SHP77 treated with DMSO at 0.1 percent for 48 hours (cell line): ENCODE measurements at regions not wholly inside any gene's neighbourhood (a gene's known extent, or its start where the extent isn't known, plus 50 kb on each side); places are given as distances from the start of the nearest gene placed in this dataset.

Experiments
- DNase-seq: peaks from one replicate; lab custom pipeline; 2025; lab: John Stamatoyannopoulos, UW

DNA sequence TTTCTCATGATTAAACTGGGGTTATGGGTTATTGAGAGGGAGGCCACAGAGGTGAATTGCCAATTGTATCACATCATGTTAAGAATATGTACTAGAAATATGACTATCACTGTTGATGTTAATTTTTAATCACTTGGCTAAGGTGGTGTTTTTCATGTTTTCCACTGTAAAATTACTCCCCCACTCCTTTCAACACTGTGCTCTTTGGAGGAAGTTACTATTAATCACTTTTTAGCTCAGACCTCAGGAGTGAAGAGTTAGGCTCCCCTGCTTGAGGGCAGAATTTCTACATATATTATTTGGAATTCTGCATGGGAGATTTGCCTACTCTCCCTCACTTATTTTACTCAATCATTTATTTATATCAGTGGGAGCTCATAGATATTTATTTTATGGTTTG lies 76.0 kb upstream of the OSR1 start:
- DNase-seq = no peak

DNA sequence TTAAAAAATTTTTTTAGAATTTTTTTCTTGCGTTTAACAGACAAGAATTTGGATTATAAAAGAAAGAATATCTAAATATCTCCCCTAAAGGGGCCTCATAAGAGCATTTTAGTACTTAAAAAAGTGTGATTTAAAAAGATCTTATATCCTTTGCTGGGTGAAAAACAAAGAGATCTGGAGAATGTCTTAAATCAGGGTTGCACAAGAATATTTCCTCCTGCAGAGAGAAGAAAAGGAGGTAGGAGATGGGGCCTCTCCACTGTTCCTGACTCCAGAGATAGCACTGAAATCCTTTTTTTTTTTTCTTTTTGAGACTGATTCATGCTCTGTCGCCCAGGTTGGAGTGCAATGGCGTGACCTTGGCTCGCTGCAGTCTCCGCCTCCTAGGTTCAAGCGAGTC lies 68.5 kb upstream of the OSR1 start:
- DNase-seq = no peak

DNA sequence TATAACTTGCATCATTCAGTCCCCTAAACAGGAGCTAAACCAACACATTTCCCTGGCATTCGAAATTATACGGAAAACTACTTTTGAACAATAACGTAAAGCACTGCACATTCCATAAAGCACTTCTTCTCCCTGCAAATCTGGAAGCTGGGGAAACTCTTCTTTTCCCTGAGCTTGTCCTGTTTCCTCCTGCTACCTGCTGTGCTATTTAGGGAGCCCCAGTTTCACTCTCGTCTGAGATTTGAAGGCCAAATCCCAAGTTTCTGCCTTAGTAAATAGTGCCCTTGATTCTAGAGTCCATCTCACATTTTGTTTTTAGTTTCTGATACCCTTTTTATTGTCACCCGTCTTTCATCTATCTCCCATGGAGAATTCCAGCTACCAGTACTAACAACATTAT lies 67.7 kb upstream of the OSR1 start:
- no peak for DNase-seq

DNA sequence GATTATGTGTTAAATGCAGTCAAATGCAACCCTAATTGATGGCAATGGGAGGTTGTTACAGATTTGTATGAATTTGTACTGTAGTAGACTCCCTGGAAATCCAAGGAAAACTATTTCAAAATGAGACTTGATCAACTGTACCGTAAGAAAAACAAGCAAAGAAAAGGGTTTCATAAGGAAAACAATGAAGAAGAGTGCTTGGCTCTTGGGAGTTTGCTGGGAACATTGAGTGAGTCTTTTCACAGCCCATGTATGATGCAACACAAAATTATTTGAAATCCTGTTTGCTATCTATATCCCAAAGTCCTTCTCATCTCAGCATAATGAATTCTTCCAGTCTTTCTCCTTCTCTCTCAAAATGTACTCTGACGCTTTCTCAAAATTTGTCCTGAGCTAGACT lies 67.0 kb upstream of the OSR1 start:
- no peak for DNase-seq

DNA sequence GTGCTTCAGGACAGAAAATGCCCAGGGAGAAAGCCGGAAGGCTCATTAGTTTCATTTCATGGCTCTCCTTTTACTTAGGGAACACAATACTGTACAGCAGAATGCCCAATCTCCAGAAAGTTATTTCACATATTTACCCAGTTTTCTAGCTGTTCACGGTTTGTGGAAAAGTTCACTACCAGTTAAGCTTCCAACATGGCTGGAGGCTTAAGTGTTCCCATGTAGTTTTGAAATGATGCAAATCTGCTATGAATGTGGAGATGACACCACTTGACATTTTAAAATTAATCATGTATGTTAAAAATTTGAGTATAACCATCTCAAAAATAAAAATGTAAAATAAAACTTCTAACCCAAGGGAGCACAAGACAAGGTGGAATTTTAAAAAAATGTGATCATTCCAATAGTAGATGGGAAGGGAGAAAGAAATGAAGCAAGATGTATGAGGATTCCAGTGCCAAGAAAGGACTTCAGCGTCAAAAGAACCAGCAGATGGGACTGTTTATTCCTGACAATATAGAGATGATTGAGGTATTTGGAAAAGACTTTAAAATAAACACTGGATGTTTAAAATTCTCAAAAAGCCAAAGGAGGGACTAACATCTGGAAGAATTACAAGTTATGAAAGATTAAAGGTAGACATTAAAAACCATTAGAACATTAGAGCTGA lies 60.9 kb upstream of the OSR1 start:
- no peak for DNase-seq

DNA sequence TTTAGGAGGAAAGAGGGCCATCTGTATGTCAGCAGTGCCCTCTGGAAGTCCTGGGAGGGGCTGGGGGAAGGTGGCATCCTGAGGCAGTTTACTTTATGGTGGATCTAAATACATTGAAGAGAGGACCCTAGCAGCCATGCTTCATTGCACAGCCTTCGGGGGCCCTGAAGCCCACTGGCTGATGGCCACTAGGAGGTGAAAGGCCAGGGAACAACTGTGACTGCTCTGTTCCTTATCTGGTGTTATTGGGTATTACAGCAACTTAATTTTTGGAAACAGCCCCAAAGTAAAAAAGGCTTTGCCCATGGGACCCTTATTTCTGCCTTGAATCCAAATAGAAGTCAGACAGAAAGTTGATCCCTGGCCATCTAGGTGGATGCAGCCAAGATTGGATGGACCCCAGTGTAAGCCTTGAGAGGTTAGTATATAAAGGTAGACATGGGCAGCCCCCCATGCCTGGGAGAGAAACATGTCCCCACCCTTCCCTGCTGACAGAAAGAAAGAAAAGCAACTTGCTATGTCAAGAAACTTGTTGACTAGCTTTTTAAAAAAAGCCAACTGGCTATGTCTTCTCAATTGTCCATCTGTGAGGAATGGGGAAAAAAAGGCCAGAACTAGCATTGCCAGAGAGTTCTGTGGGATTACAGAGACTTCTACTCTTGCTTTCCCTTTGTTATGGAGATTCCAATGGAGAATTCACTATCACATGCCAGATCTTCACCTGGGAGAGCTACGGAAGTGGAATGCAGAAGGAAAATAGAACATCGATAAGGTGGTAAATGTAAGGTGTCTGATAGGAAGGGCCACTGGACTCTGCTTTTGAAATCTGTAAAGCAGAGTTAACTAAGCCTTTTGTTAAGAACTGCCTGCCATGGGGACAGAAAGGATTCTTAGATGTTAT lies 58.6 kb upstream of the OSR1 start:
- no peak for DNase-seq

DNA sequence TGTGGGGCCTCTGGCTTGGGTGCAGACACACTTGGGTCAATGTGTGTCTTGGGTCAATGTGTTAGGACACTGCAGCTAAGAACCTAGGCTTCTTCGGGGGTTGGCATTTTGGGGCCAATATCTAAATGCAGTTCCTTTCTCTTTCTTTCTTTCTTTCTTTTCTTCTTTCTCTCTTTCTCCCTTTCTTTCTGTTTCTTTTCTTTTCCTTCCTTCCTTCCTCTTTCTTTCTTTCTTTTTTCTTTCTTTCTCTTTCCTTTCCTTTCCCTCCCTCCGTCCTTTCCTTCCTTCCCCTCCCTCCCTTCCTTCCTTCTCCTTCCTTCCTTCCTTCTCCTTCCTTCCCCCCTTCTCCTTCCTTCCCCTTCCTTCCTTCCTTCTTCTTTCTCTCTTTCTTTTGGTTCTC lies 57.7 kb upstream of the OSR1 start:
- DNase-seq = no peak

DNA sequence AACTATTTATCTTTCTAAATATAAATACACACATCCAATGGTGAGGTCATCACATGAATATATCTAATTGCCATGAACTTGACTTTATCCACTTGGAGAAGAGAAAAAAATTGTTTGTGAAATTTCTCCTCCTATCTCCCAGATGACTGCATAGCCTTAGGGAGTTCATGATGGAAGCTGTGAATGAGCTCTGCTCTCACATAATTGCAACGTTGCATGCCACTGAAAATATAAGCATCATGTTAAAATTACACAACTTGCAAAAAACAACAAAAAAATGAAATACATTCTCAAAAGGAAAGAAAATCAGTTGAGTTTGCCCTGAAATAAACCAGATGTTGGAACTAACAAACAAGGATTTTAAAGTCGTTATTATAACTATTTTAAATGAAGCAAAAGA lies 50.6 kb upstream of the OSR1 start:
- DNase-seq = no peak

DNA sequence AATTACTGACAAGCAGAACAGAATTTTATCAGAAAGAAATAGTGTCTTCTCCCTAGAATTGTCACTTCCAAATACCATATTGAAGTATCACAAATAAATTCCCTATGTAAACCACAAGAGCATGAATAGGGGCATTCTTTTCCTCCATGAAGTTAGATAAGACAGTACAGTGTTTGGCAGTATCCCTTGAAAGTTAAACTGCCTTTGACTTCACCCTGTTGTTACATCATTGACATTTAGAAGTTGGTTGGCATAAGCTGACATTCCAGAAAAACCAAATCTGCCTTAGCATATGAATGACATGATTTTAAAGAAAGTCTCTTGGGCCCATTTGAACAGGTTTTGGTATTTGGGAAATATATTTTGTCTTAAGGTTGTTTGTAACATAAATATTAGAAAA lies 50.2 kb upstream of the OSR1 start:
- DNase-seq = no peak
